HG03025 (cell line): ENCODE measurements at regions not wholly inside any gene's neighbourhood (a gene's known extent, or its start where the extent isn't known, plus 50 kb on each side); places are given as distances from the start of the nearest gene placed in this dataset.

Source experiments
- ATAC-seq: cut with Tn5 transposase; IDR thresholded peaks from one replicate; pipeline ENCODE4 v1.9.1; 2021; ENCODE audit warnings: mild to moderate bottlenecking, moderate library complexity; ENCODE audit not compliant: unreplicated experiment, low FRiP score

- no peak for ATAC-seq
Measured at GRCh38 chr2:224325941-224326340, 76.0 kb downstream of the FAM124B start.

- no peak for ATAC-seq
Measured at GRCh38 chr2:224324604-224325003, 77.3 kb downstream of the FAM124B start.

DNA sequence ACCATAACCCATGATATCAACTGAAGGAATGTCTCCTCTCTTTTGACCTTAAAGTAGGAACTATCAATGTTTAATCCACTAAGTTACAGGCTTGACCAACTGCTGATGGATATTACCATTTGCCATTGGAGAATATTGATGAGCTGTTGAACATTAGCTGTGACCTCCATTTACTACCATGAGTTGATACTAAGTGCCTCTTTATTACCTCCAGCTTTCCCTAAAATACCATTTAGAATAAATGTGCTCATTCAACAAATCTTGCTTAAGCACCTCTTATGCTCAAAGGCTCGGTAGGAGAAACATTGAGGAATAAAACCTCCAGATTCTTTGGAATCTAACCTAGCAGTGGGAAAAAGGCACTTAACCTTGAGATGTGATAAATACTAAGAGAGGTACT is 81.2 kb downstream of the FAM124B start:
- ATAC-seq = no peak

- no peak for ATAC-seq
Measured at GRCh38 chr2:224319750-224320149, 82.2 kb downstream of the FAM124B start.

DNA sequence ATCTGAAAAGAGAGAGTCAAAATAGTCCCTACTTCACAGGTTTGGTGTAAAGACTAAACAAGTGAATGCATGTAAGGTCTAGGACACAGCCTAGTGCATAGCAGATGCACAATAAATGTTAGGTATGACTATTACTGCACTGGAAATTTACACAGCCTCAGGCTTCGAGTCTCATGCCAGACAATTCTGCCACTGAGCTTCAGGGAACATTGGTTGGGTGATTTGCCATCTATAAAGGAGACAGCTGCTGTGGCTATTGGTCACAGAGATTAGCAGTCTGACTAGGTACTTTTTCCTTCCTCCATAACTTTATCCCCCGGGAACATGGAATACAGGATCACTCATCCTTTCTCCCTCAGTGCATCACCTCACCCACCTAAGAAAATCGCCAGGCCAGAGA is 89.2 kb downstream of the FAM124B start:
- ATAC-seq = no peak

- ATAC-seq = no peak
Measured at GRCh38 chr2:224310943-224311625, 90.8 kb downstream of the FAM124B start.

- ATAC-seq = no peak
Measured at GRCh38 chr2:224309176-224309575, 92.7 kb downstream of the FAM124B start.

- ATAC-seq = peak; percentile 91
Measured at GRCh38 chr2:224308272-224308911, 93.5 kb downstream of the FAM124B start.

DNA sequence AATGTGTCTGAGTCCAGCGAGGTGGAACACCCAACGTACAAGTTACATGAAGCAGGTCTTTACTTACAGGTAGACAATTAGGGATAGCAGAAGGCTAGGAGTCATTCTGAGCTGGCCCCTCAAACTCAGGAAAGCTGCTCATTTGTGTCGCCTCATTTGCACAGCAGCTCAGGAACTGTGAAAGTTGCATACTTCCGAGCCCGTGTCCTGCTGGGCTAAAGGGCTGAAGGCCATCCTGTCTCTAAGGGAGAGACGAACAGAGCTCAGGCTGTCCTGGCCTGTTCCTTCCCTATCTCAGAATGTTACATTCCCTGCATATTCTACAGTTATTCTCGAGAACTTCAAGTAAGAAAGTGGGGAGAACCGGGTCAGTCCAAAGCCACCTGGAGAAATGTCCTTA is 99.0 kb downstream of the FAM124B start:
- ATAC-seq = no peak

- no peak for ATAC-seq
Measured at GRCh38 chr2:224293976-224294375, 107.9 kb downstream of the FAM124B start.

- no peak for ATAC-seq
Measured at GRCh38 chr2:224287531-224287930, 114.4 kb downstream of the FAM124B start.

GRCh38 chr2:224286923-224287322 is 115.0 kb downstream of the FAM124B start:
- no peak for ATAC-seq

DNA sequence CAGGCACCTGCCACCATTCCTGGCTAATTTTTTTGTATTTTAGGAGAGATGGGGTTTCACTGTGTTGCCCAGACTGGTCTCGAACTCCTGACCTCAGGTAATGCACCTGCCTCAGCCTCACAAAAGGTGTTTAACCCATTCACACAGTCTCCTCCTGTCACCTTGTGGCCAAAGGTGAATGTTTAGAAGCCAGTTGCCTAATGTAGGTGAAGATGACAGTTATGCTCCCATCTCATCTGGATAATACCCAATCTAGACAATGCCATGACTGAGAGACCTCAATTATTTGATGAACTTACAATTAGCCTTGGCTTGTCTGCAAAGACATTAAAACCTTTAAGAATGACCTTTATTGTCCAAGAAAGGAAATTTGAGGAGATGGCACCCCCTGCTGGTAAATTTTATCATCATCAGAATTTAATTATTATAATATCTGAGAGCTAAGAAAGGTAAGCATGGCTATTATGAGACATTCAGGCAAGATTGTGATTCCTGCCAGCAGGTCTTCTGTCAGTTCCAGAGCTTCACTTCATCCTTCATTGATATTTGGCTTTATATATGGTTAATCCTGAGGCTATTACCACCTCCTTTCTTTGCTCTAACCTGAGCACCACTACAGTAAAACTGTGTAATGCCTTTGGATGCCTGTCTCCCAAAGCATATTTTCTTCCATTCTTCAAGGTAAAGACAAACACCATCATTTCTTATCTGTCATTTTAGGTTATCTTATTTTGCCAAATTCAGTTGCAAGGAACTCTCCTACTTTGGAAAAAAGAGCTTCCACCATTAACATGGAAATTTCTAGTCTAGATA is 117.6 kb downstream of the FAM124B start:
- no peak for ATAC-seq

DNA sequence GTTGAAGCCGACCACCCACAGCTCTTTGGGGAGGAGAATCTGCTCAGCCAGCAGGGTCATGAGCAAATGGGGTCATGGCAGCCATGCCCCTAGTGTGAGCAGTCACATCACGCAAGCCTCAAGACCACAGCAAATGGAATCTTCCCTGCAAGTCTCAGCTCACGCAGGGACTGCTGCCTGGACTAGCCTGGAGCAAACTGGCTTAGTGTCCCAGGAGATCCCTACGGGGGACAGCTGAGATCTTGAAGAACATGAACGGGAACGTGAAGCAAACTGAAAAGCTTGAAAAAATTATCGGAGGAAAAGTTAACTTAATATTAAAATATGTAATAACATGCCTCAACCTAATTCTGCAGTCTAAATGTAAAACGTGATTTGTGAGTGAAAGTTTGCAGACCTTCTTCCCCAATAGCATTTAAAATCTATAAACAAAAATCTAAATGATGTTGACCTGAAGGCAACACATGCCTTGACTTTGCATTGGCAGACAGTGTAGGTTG is 118.4 kb downstream of the FAM124B start:
- no peak for ATAC-seq

DNA sequence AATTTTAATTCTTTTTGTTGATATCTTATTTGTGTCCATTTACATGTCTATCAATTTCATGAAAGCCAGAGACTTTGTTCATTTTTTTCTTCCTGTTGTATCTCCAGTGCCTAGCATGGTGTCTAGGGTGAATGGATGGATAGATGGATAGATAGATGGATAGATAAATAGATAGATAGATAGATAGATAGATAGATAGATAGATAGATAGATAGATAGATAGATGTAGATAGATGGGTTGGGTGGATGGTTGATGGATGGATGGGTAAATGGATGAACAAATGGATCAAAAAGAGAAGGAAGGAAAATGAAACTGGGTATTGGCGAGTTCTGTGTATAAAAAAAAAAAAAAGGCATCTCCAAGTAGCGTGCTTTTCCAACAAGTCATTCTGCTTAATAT is 120.5 kb downstream of the FAM124B start:
- no peak for ATAC-seq

- no peak for ATAC-seq
Measured at GRCh38 chr2:224278531-224278930, 123.4 kb downstream of the FAM124B start.

- no peak for ATAC-seq
Measured at GRCh38 chr2:224276251-224276650, 125.7 kb downstream of the FAM124B start.

- no peak for ATAC-seq
Measured at GRCh38 chr2:224272237-224272910, 129.5 kb downstream of the FAM124B start.

DNA sequence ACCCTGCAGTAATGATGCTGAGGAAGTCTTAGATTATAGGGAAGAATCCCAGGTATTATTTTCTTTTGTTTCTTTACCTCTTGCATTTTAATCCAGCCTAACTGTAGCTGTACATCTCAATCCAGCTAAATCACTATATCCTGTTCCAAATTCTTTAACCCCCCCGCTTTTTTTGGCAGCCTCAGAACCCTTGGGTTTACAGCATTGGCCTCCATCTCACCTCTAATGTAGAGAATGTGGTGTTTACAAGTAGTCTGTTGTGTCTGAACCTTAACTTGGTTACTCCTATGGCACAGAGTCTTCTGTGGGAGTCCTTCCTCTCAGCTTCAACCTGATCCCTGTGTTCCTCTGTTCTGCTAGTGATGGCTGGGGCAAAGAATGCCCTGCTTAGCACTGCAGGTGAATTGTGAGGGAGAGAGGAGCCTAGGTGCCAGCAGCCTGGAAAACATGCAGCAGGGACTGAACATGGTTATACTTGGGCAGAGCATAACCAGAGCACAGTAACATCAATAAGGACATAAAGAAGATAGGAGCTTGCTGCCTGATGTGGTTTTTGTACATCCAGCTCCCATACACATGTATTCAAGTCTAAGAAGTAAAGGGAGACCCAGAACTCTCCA is 130.2 kb downstream of the FAM124B start:
- no peak for ATAC-seq

GRCh38 chr2:224268441-224268840 is 133.5 kb downstream of the FAM124B start:
- ATAC-seq = no peak
